H1 (cell line): ENCODE measurements at regions not wholly inside any gene's neighbourhood (a gene's known extent, or its start where the extent isn't known, plus 50 kb on each side); places are given as distances from the start of the nearest gene placed in this dataset.

Source experiments
- CTCF ChIA-PET: fragments of 300-600 bp; sonication (Branson Sonifier 250); formaldehyde crosslinking; loops from one replicate; lab custom pipeline; 2021; ENCODE audit not compliant: partially characterized antibody; lab: Charles Lee
- POLR2A ChIA-PET: fragments of 300-600 bp; sonication (Branson Sonifier 250); formaldehyde crosslinking; loops from one replicate; lab custom pipeline; 2021; ENCODE audit warnings: inconsistent platforms; ENCODE audit not compliant: partially characterized antibody; lab: Charles Lee
- DNase-seq, 2 experiments: peaks; one replicate each; pipeline versions ENCODE4 v3.0.0 to v3.0.0-alpha.2; 2010 to 2022; ENCODE audit warnings: low spot score in 2 of 2, low read depth in 1 of 2, mixed read lengths in 1 of 2
- FAIRE-seq: peaks from 2 replicates; lab custom pipeline; 2011; peaks lifted over from hg19 to GRCh38; lab: Jason Lieb, UNC
- H2AFZ ChIP-seq: 2 replicates; pipeline ENCODE4 v1.8.1; 2012; ENCODE audit warnings: low read length, inconsistent platforms
- H2AK5ac ChIP-seq: 2 replicates; pipeline ENCODE4 v1.6.1; 2013; ENCODE audit warnings: low read depth, low read length
- H2BK120ac ChIP-seq: replicated peaks from 2 replicates; pipeline ENCODE3; 2013; ENCODE audit warnings: low read depth, low read length, inconsistent platforms
- H2BK12ac ChIP-seq: 2 replicates; pipeline ENCODE4 v1.6.1; 2013; ENCODE audit warnings: low read depth, low read length
- H2BK15ac ChIP-seq: 2 replicates; pipeline ENCODE4 v1.6.1; 2013; ENCODE audit warnings: low read length
- H2BK20ac ChIP-seq: 2 replicates; pipeline ENCODE4 v1.6.1; 2013; ENCODE audit warnings: low read length
- H2BK5ac ChIP-seq: 2 replicates; pipeline ENCODE4 v1.6.1; 2013; ENCODE audit warnings: low read depth, low read length
- H3K14ac ChIP-seq: 2 replicates; pipeline ENCODE4 v1.6.1; 2013; ENCODE audit warnings: inconsistent platforms; ENCODE audit not compliant: insufficient read length
- H3K18ac ChIP-seq: 2 replicates; pipeline ENCODE4 v1.6.1; 2013; ENCODE audit warnings: low read length; ENCODE audit errors: extremely low read depth
- H3K23ac ChIP-seq: 2 replicates; pipeline ENCODE4 v1.6.1; 2013; ENCODE audit warnings: inconsistent platforms; ENCODE audit not compliant: insufficient read length
- H3K23me2 ChIP-seq: 2 replicates; pipeline ENCODE4 v1.6.1; 2013; ENCODE audit warnings: low read depth, low read length
- H3K27ac ChIP-seq: 2 replicates; pipeline ENCODE4 v1.6.1; 2011; ENCODE audit warnings: low read depth, low read length, inconsistent platforms
- H3K27me3 ChIP-seq, 4 experiments: replicated peaks in 1 of 4; 1 replicate in 1 of 4; 2 replicates in 3 of 4; pipeline versions ENCODE4 v1.6.1 to v1.8.1; 2011 to 2013; ENCODE audit warnings: low read length in 3 of 4, mild to moderate bottlenecking in 3 of 4, inconsistent platforms in 2 of 4, mixed read lengths in 2 of 4, moderate library complexity in 1 of 4; ENCODE audit not compliant: control insufficient read depth in 3 of 4, insufficient read depth in 3 of 4; ENCODE audit errors: extremely low read depth in 1 of 4
- H3K36me3 ChIP-seq, 4 experiments: 2 replicates each; pipeline versions ENCODE4 v1.6.1 to v1.8.1; 2011 to 2013; ENCODE audit warnings: mild to moderate bottlenecking in 4 of 4, low read length in 3 of 4, moderate library complexity in 2 of 4, control low read depth in 1 of 4, inconsistent platforms in 1 of 4; ENCODE audit not compliant: insufficient read depth in 4 of 4, control insufficient read depth in 2 of 4
- H3K4ac ChIP-seq: replicated peaks from 2 replicates; pipeline ENCODE3; 2013; ENCODE audit warnings: low read length, low read depth, mixed read lengths, inconsistent platforms; ENCODE audit not compliant: insufficient read length
- H3K4me1 ChIP-seq, 4 experiments: replicated peaks in 1 of 4; 1 replicate in 1 of 4; 2 replicates in 3 of 4; pipeline versions ENCODE4 v1.6.1 to v1.8.1; 2011 to 2013; ENCODE audit warnings: low read length in 3 of 4, inconsistent platforms in 2 of 4, mixed read lengths in 1 of 4; ENCODE audit not compliant: insufficient read depth in 4 of 4, control insufficient read depth in 3 of 4
- H3K4me2 ChIP-seq, 2 experiments: 2 replicates each; pipeline versions ENCODE4 v1.6.1 to v1.8.1; 2011 to 2013; ENCODE audit warnings: low read depth in 2 of 2, low read length in 2 of 2, control low read depth in 1 of 2, inconsistent platforms in 1 of 2, mild to moderate bottlenecking in 1 of 2; ENCODE audit not compliant: insufficient read depth in 1 of 2
- H3K4me3 ChIP-seq, 4 experiments: fragments of 200-600, 300-600 bp in 1 of 4; sonication (generic), shearing (Covaris generic), sonication (Bioruptor Twin) in 1 of 4; 2 replicates each; pipeline versions ENCODE4 v1.5.1 to v1.8.1; 2011 to 2016; ENCODE audit warnings: low read length in 4 of 4, low read depth in 3 of 4, control low read depth in 2 of 4, inconsistent platforms in 2 of 4, mild to moderate bottlenecking in 2 of 4, mixed read lengths in 1 of 4, moderate library complexity in 1 of 4; ENCODE audit not compliant: insufficient read depth in 2 of 4; ENCODE audit errors: extremely low read depth in 1 of 4
- H3K56ac ChIP-seq: replicated peaks from 2 replicates; pipeline ENCODE3; 2013; ENCODE audit warnings: low read depth, mild to moderate bottlenecking, mixed read lengths, low read length, inconsistent platforms; ENCODE audit not compliant: insufficient read length
- H3K79me1 ChIP-seq: 2 replicates; pipeline ENCODE4 v1.6.1; 2013; ENCODE audit warnings: low read depth, low read length, control low read depth
- H3K79me2 ChIP-seq, 2 experiments: 2 replicates each; pipeline versions ENCODE4 v1.6.1 to v1.8.1; 2012 to 2013; ENCODE audit warnings: low read length in 2 of 2, mild to moderate bottlenecking in 2 of 2, inconsistent platforms in 1 of 2; ENCODE audit not compliant: insufficient read depth in 2 of 2, control insufficient read depth in 1 of 2
- H3K9ac ChIP-seq, 4 experiments: replicated peaks in 1 of 4; 1 replicate in 1 of 4; 2 replicates in 3 of 4; pipeline versions ENCODE4 v1.6.1 to v1.8.1; 2011 to 2013; ENCODE audit warnings: low read depth in 3 of 4, low read length in 3 of 4, control low read depth in 2 of 4, mild to moderate bottlenecking in 2 of 4, moderate library complexity in 2 of 4, inconsistent platforms in 1 of 4; ENCODE audit errors: extremely low read depth in 1 of 4
- H3K9me3 ChIP-seq, 2 experiments: 2 replicates each; pipeline versions ENCODE4 v1.6.1 to v1.8.1; 2012 to 2013; ENCODE audit warnings: mild to moderate bottlenecking in 2 of 2, moderate library complexity in 2 of 2, control low read depth in 1 of 2, inconsistent platforms in 1 of 2, low read depth in 1 of 2, low read length in 1 of 2, mixed read lengths in 1 of 2; ENCODE audit not compliant: insufficient read depth in 2 of 2
- H4K20me1 ChIP-seq, 2 experiments: replicated peaks in 1 of 2; 2 replicates each; pipeline versions ENCODE3 to v1.8.1; 2011 to 2013; ENCODE audit warnings: inconsistent platforms in 2 of 2, low read length in 2 of 2, mild to moderate bottlenecking in 1 of 2; ENCODE audit not compliant: insufficient read depth in 2 of 2, control insufficient read depth in 1 of 2
- H4K5ac ChIP-seq: 2 replicates; pipeline ENCODE4 v1.6.1; 2013; ENCODE audit warnings: low read length, low read depth, mixed read lengths, inconsistent platforms; ENCODE audit not compliant: insufficient read length
- H4K8ac ChIP-seq: 2 replicates; pipeline ENCODE4 v1.8.0; 2013; ENCODE audit warnings: mild to moderate bottlenecking, moderate library complexity, low read length, inconsistent platforms; ENCODE audit not compliant: insufficient read depth; ENCODE audit errors: extremely low read depth
- H4K91ac ChIP-seq: replicated peaks from 2 replicates; pipeline ENCODE3; 2013; ENCODE audit warnings: low read length, mixed read lengths, inconsistent platforms; ENCODE audit not compliant: insufficient read length
- CREB1 ChIP-seq: IDR thresholded peaks from 2 replicates; pipeline ENCODE4 v1.6.1; 2012; ENCODE audit warnings: inconsistent platforms
- EGR1 ChIP-seq: IDR thresholded peaks from 2 replicates; pipeline ENCODE4 v1.6.1; 2011; ENCODE audit warnings: low read depth, low read length, borderline replicate concordance
- POU5F1 ChIP-seq: IDR thresholded peaks from 2 replicates; pipeline ENCODE4 v1.6.1; 2011; ENCODE audit warnings: low read depth, mild to moderate bottlenecking, low read length, moderate library complexity
- WGBS, 2 experiments: shearing (Covaris generic) in 1 of 2; methylation state at CpG; one replicate each; pipeline versions ENCODE4 v1.1.6 to v1.1.7; 2013 to 2015; ENCODE audit warnings: low lambda C conversion rate in 2 of 2, mixed read lengths in 2 of 2, inconsistent platforms in 1 of 2, low coverage in 1 of 2, missing lambda C conversion rate in 1 of 2; ENCODE audit not compliant: insufficient replicate concordance in 2 of 2, insufficient coverage in 1 of 2, insufficient read length in 1 of 2; ENCODE audit errors: extremely low coverage in 1 of 2, missing lambda C conversion rate in 1 of 2; 5-methylcytosine and 5-hydroxymethylcytosine counted together

GRCh38 chr16:60564588-60564987 lies 1471.7 kb downstream of the CDH8 start:
- Histone ChIP-seq H3K23ac (no peak overlapping the region), H3K4me2 (no peak overlapping the region), H2AFZ (no peak overlapping the region), H3K27ac (no peak overlapping the region), H2BK5ac (no peak overlapping the region), H4K8ac (no peak overlapping the region), H3K23me2 (no peaks in the 10 kb centered on the region), H3K4me1 (no peaks in the 10 kb centered on the region), H3K79me1 (no peaks in the 10 kb centered on the region), H2BK12ac (no peak overlapping the region), H3K79me2 (no peaks in the 10 kb centered on the region), H3K4me3 (no peak overlapping the region), H4K20me1 (no peaks in the 10 kb centered on the region), H2BK20ac (no peak overlapping the region), H3K36me3 (no peaks in the 10 kb centered on the region), H4K5ac (no peak overlapping the region), H3K18ac (no peak overlapping the region), H3K56ac (no peak overlapping the region), H3K4ac (no peak overlapping the region), H3K27me3 (no peaks in the 10 kb centered on the region), H2BK120ac (no peak overlapping the region), H4K91ac (no peak overlapping the region), H2BK15ac (no peak overlapping the region), H2AK5ac (no peak overlapping the region), H3K9me3 (no peaks in the 10 kb centered on the region), H3K9ac (no peak overlapping the region), H3K14ac (no peak overlapping the region)
- WGBS, 2 experiments = 94% methylated on average over 2 of the region's 2 CpGs; no CpG with 5 or more reads in 1 of the 2 experiments
- TF ChIP-seq EGR1 = no peak
- no peak for TF ChIP-seq POU5F1
- TF ChIP-seq CREB1 = no peak
- POLR2A ChIA-PET = no interaction called here
- FAIRE-seq (no peak), DNase-seq (no peak)
- CTCF ChIA-PET = interaction anchor here (0.6 kb wide), 1 partner anchor 329 kb away, joined by 3 read pairs; no protein-coding TSS in a partner anchor
